SK-N-SH (cell line): ENCODE measurements at regions not wholly inside any gene's neighbourhood (a gene's known extent, or its start where the extent isn't known, plus 50 kb on each side); places are given as distances from the start of the nearest gene placed in this dataset.
A peak's percentile ranks its signal among the peaks of the same experiment; 100 is the strongest.

Source experiments
- CTCF ChIA-PET: fragments of 300-600, 350-600 bp; formaldehyde crosslinking; extraction: SDS; loops from one replicate; lab custom pipeline; 2021; lab: Yijun Ruan, JAX
- POLR2A ChIA-PET: fragments of 350-600 bp; sonication (Branson Sonifier 250); formaldehyde crosslinking; extraction: SDS; loops from one replicate; lab custom pipeline; 2020; ENCODE audit warnings: antibody characterized with exemption, inconsistent platforms; lab: Yijun Ruan, JAX
- DNase-seq: peaks from one replicate; pipeline ENCODE4 v3.0.0; 2012
- H2AFZ ChIP-seq: fragments of 200-600 bp; sonication (generic); 2 replicates; pipeline ENCODE4 v1.8.1; 2016; ENCODE audit warnings: antibody characterized with exemption, mild to moderate bottlenecking, low read depth
- H3F3A ChIP-seq: fragments of 200-600 bp; sonication (generic); replicated peaks from 2 replicates; pipeline ENCODE3; 2016; ENCODE audit warnings: antibody characterized with exemption, mild to moderate bottlenecking; ENCODE audit not compliant: insufficient read depth
- H3K27ac ChIP-seq, 2 experiments: fragments of 200-500 bp in 1 of 2; fragments of 200-600 bp in 1 of 2; sonication (Bioruptor generic) in 1 of 2; sonication (generic), shearing (Covaris generic) in 1 of 2; 2 replicates each; pipeline versions ENCODE4 v1.5.1 to v1.6.1; 2014 to 2016; ENCODE audit warnings: low read depth in 2 of 2, inconsistent platforms in 1 of 2, low read length in 1 of 2, mild to moderate bottlenecking in 1 of 2, mixed read lengths in 1 of 2
- H3K27me3 ChIP-seq: fragments of 200-600 bp; sonication (generic), shearing (Covaris generic); 2 replicates; pipeline ENCODE4 v1.6.1; 2016; ENCODE audit warnings: mixed run types; ENCODE audit not compliant: insufficient read depth
- H3K36me3 ChIP-seq, 2 experiments: fragments of 200-500 bp in 1 of 2; fragments of 200-600 bp in 1 of 2; sonication (Bioruptor generic) in 1 of 2; sonication (generic) in 1 of 2; replicated peaks in 1 of 2; 2 replicates each; pipeline versions ENCODE3 to v1.5.1; 2014 to 2016; ENCODE audit warnings: low read length in 1 of 2, mild to moderate bottlenecking in 1 of 2; ENCODE audit not compliant: insufficient read depth in 2 of 2, control insufficient read depth in 1 of 2
- H3K4me1 ChIP-seq, 2 experiments: fragments of 200-500 bp in 1 of 2; fragments of 200-600 bp in 1 of 2; sonication (Bioruptor generic) in 1 of 2; sonication (generic), shearing (Covaris generic) in 1 of 2; 2 replicates each; pipeline versions ENCODE4 v1.5.1 to v1.6.1; 2014 to 2016; ENCODE audit warnings: low read depth in 1 of 2, low read length in 1 of 2, mixed run types in 1 of 2; ENCODE audit not compliant: insufficient read depth in 2 of 2, control insufficient read depth in 1 of 2
- H3K4me2 ChIP-seq: fragments of 200-600 bp; sonication (generic), shearing (Covaris generic); 2 replicates; pipeline ENCODE4 v1.6.1; 2017; ENCODE audit warnings: mixed run types
- H3K4me3 ChIP-seq, 2 experiments: fragments of 200-500 bp in 1 of 2; fragments of 200-600 bp in 1 of 2; sonication (Bioruptor generic) in 1 of 2; sonication (generic), shearing (Covaris generic) in 1 of 2; 2 replicates each; pipeline versions ENCODE4 v1.5.1 to v1.8.1; 2014 to 2016; ENCODE audit warnings: low read depth in 2 of 2, inconsistent platforms in 1 of 2, low read length in 1 of 2, mild to moderate bottlenecking in 1 of 2, mixed read lengths in 1 of 2, moderate library complexity in 1 of 2
- H3K79me2 ChIP-seq: fragments of 200-600 bp; sonication (generic); 2 replicates; pipeline ENCODE4 v1.8.1; 2017; ENCODE audit warnings: mild to moderate bottlenecking; ENCODE audit not compliant: insufficient read depth
- H3K9ac ChIP-seq: fragments of 200-600 bp; sonication (generic); 2 replicates; pipeline ENCODE4 v1.6.1; 2017; ENCODE audit warnings: mixed run types
- H3K9me2 ChIP-seq: fragments of 200-600 bp; sonication (generic); 2 replicates; pipeline ENCODE4 v1.6.1; 2017; ENCODE audit warnings: mixed run types
- H3K9me3 ChIP-seq: fragments of 200-600 bp; sonication (generic); 2 replicates; pipeline ENCODE4 v1.6.1; 2017; ENCODE audit warnings: mixed run types, mild to moderate bottlenecking, moderate library complexity
- H4K20me1 ChIP-seq: fragments of 200-600 bp; sonication (generic); 2 replicates; pipeline ENCODE4 v1.6.1; 2017; ENCODE audit warnings: mild to moderate bottlenecking, mixed run types; ENCODE audit not compliant: insufficient read depth
- EP300 ChIP-seq, 2 experiments: IDR thresholded peaks; 2 replicates each; pipeline versions ENCODE4 v1.4.0 to v1.6.1; 2012; ENCODE audit warnings: borderline replicate concordance in 1 of 2, low read depth in 1 of 2, low read length in 1 of 2
- FOSL2 ChIP-seq: IDR thresholded peaks from 2 replicates; pipeline ENCODE4 v1.4.0; 2012; ENCODE audit warnings: low read depth, mild to moderate bottlenecking, moderate library complexity, borderline replicate concordance
- FOXJ3 ChIP-seq: sonication (generic); formaldehyde crosslinking; IDR thresholded peaks from 2 replicates; pipeline ENCODE4 v1.5.1; 2020; ENCODE audit warnings: mild to moderate bottlenecking, missing genetic modification reagents
- JUND ChIP-seq: IDR thresholded peaks from 2 replicates; pipeline ENCODE4 v1.4.0; 2012
- TCF12 ChIP-seq: IDR thresholded peaks from 2 replicates; pipeline ENCODE4 v1.4.0; 2012
- USF2 ChIP-seq: fragments of 150-350 bp; IDR thresholded peaks from 2 replicates; pipeline ENCODE4 v1.6.1; 2017; ENCODE audit warnings: antibody characterized with exemption, low read length, low read depth, borderline replicate concordance
- WGBS: methylation state at CpG from one replicate; pipeline ENCODE4 v1.1.6; 2017; ENCODE audit warnings: low lambda C conversion rate; 5-methylcytosine and 5-hydroxymethylcytosine counted together
- TF ChIP-seq, protein P1 (sequence below): IDR thresholded peaks from 2 replicates; pipeline ENCODE4 v1.4.0; 2012; ENCODE audit warnings: low read depth, borderline replicate concordance

DNA sequence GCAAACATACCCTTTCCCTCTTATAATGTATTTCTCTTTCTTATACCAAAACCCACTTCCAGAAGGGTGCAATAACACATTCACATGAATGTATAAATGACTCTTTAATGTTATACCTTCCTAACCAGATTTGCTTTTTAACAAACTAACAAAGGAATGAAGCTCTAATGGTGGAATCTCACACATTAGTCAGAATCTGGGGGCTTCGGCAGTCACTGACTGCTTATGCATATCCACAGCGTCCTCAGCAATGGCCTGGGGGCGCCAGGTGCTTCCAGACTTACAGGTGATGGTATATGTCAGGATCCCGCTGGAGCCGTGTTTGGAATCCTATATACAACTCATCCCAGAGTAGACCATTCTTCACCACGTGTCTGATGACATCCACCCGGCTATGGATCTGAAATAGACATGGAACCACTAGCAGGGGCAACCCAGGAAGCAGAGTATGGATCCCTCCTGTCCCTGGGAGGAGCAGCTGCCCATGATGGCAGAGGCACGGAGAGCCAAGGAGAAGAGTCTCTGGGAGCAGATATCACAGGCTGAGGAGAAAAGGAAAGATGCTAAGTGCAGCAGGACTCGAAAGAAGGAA, 150.8 kb upstream of the RIPOR2 start:
- TF ChIP-seq FOXJ3 (CRISPR knock-in tag): no peak
- TF ChIP-seq EP300 (IDR thresholded peaks at IDR 0.05; ENCODE audit: borderline replicate concordance in 1 of 2, low read depth in 1 of 2, low read length in 1 of 2): no peak
- TF ChIP-seq, protein P1, sequence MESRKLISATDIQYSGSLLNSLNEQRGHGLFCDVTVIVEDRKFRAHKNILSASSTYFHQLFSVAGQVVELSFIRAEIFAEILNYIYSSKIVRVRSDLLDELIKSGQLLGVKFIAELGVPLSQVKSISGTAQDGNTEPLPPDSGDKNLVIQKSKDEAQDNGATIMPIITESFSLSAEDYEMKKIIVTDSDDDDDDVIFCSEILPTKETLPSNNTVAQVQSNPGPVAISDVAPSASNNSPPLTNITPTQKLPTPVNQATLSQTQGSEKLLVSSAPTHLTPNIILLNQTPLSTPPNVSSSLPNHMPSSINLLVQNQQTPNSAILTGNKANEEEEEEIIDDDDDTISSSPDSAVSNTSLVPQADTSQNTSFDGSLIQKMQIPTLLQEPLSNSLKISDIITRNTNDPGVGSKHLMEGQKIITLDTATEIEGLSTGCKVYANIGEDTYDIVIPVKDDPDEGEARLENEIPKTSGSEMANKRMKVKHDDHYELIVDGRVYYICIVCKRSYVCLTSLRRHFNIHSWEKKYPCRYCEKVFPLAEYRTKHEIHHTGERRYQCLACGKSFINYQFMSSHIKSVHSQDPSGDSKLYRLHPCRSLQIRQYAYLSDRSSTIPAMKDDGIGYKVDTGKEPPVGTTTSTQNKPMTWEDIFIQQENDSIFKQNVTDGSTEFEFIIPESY: no peak
- Histone ChIP-seq H4K20me1 (no peaks in the 10 kb centered on the region), H3F3A (no peaks in the 10 kb centered on the region), H3K36me3 (peaks cover 0 to 18% of the 10 kb centered on the region in 2 experiments), H3K4me2 (no peak overlapping the region), H3K79me2 (no peaks in the 10 kb centered on the region), H3K9ac (no peak overlapping the region), H3K9me2 (no peaks in the 10 kb centered on the region), H3K27me3 (no peaks in the 10 kb centered on the region), H3K9me3 (no peaks in the 10 kb centered on the region), H2AFZ (no peak overlapping the region), H3K4me3 (no peak overlapping the region), H3K4me1 (peaks cover 0 to 19% of the 10 kb centered on the region in 2 experiments; a peak in 2 of 4 replicates), H3K27ac (no peak overlapping the region)
- POLR2A ChIA-PET: no interaction called here
- CTCF ChIA-PET: interaction anchor here (1.2 to 1.4 kb wide), 2 partner anchors 15 to 19 kb away, joined by 4 read pairs; no protein-coding TSS in a partner anchor
- DNase-seq: no peak
- 82% methylated on average over 8 of the region's 9 CpGs for WGBS

GRCh38 chr6:25088513-25088912, 152.8 kb upstream of the RIPOR2 start:
- H2AFZ ChIP-seq: no peak overlapping the region; the same call in 1 of the 2 replicates
- no peak overlapping the region for H3K4me3 ChIP-seq
- no peak overlapping the region for H3K27ac ChIP-seq
- TF ChIP-seq JUND (0 out of 2 replicates have a peak, but pooled peaks have one; percentile 4), USF2 (no peak), FOSL2 (peak; percentile 35; the same call in 1 of the 2 replicates), TCF12 (peak; percentile 14; the same call in 1 of the 2 replicates)
- no peaks in the 10 kb centered on the region for H3K9me2 ChIP-seq
- H3K36me3 ChIP-seq: peaks cover 0 to 32% of the 10 kb centered on the region in 2 experiments
- no peaks in the 10 kb centered on the region for H4K20me1 ChIP-seq
- no peaks in the 10 kb centered on the region for H3K9me3 ChIP-seq
- POLR2A ChIA-PET: no interaction called here
- no peaks in the 10 kb centered on the region for H3F3A ChIP-seq
- H3K4me1 ChIP-seq: peaks cover 0 to 19% of the 10 kb centered on the region in 2 experiments; a peak in 2 of 4 replicates
- 70% methylated on average over 5 of the region's 5 CpGs for WGBS
- no peaks in the 10 kb centered on the region for H3K27me3 ChIP-seq
- DNase-seq: no peak
- CTCF ChIA-PET: interaction anchor here (1.0 kb wide), 2 partner anchors 40 to 200 kb away, joined by 3 read pairs; no protein-coding TSS in a partner anchor
- no peak overlapping the region for H3K9ac ChIP-seq
- no peak overlapping the region for H3K4me2 ChIP-seq
- no peaks in the 10 kb centered on the region for H3K79me2 ChIP-seq
